ENCODE measurements at regions not wholly inside any gene's neighbourhood (a gene's known extent, or its start where the extent isn't known, plus 50 kb on each side); places are given as distances from the start of the nearest gene placed in this dataset.

- no peaks in the 10 kb centered on the region for H3K79me2 ChIP-seq (ENCODE audit: control insufficient read depth, insufficient read depth, low read length)
- no peak for TF ChIP-seq EZH2 (IDR thresholded peaks at IDR 0.05; ENCODE audit: low read length)
- TF ChIP-seq, protein P1, sequence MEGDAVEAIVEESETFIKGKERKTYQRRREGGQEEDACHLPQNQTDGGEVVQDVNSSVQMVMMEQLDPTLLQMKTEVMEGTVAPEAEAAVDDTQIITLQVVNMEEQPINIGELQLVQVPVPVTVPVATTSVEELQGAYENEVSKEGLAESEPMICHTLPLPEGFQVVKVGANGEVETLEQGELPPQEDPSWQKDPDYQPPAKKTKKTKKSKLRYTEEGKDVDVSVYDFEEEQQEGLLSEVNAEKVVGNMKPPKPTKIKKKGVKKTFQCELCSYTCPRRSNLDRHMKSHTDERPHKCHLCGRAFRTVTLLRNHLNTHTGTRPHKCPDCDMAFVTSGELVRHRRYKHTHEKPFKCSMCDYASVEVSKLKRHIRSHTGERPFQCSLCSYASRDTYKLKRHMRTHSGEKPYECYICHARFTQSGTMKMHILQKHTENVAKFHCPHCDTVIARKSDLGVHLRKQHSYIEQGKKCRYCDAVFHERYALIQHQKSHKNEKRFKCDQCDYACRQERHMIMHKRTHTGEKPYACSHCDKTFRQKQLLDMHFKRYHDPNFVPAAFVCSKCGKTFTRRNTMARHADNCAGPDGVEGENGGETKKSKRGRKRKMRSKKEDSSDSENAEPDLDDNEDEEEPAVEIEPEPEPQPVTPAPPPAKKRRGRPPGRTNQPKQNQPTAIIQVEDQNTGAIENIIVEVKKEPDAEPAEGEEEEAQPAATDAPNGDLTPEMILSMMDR (optimal IDR thresholded peaks at IDR 0.05 in 1 of 3, IDR thresholded peaks at IDR 0.05 in 1 of 3, conservative IDR thresholded peaks at IDR 0.05 in 1 of 3; ENCODE audit: extremely low read depth in 1 of 3, insufficient read depth in 2 of 3, low read length in 3 of 3), result no peak
- no peak overlapping the region for H3K4me2 ChIP-seq (ENCODE audit: control insufficient read depth, extremely low read depth, insufficient read depth, low read depth, low read length)
- H3K9ac ChIP-seq (ENCODE audit: control insufficient read depth, extremely low read depth, insufficient read depth, low read length), result no peak overlapping the region
- H3K9me3 ChIP-seq (ENCODE audit: control insufficient read depth, low read depth, low read length), result no peaks in the 10 kb centered on the region
- no peaks in the 10 kb centered on the region for H4K20me1 ChIP-seq (ENCODE audit: control insufficient read depth, extremely low read depth, insufficient read depth, low read length)
- H3K27ac ChIP-seq (ENCODE audit: control insufficient read depth, insufficient read depth, low read length), result no peak overlapping the region
- no peaks in the 10 kb centered on the region for H3K36me3 ChIP-seq (ENCODE audit: control insufficient read depth in 2 of 2, extremely low read depth in 1 of 2, insufficient read depth in 2 of 2, low read length in 2 of 2)
- H2AFZ ChIP-seq (ENCODE audit: control insufficient read depth, low read length), result no peak overlapping the region
- H3K4me3 ChIP-seq (ENCODE audit: control insufficient read depth in 2 of 3, extremely low read depth in 1 of 3, insufficient read depth in 2 of 3, low read depth in 1 of 3, low read length in 3 of 3), result no peak overlapping the region
- dilution Hi-C loops (cut with MboI; ENCODE audit: extremely low pct_ligation_motif_present, low sequenced_read_pairs), result no loop called here
- H3K9me1 ChIP-seq (ENCODE audit: control insufficient read depth, extremely low read depth, insufficient read depth, low read length), result no peaks in the 10 kb centered on the region
- no peaks in the 10 kb centered on the region for H3K4me1 ChIP-seq (ENCODE audit: control insufficient read depth, extremely low read depth, insufficient read depth, low read length)
- H3K27me3 ChIP-seq (ENCODE audit: control insufficient read depth, extremely low read depth, insufficient read depth, low read length), result no peaks in the 10 kb centered on the region
- FAIRE-seq (no peak), DNase-seq (ENCODE audit: low read depth, low spot score) (no peak)
These were observed 225.6 kb downstream of the CMPK2 start for GRCh38 chr2:6639929-6640620.

- Histone ChIP-seq H3K9me3 (ENCODE audit: control insufficient read depth, low read depth, low read length) (no peaks in the 10 kb centered on the region), H3K4me2 (ENCODE audit: control insufficient read depth, extremely low read depth, insufficient read depth, low read depth, low read length) (no peak overlapping the region), H3K4me1 (ENCODE audit: control insufficient read depth, extremely low read depth, insufficient read depth, low read length) (no peaks in the 10 kb centered on the region), H4K20me1 (ENCODE audit: control insufficient read depth, extremely low read depth, insufficient read depth, low read length) (no peaks in the 10 kb centered on the region), H3K9me1 (ENCODE audit: control insufficient read depth, extremely low read depth, insufficient read depth, low read length) (no peaks in the 10 kb centered on the region), H3K79me2 (ENCODE audit: control insufficient read depth, insufficient read depth, low read length) (no peaks in the 10 kb centered on the region), H3K27ac (ENCODE audit: control insufficient read depth, insufficient read depth, low read length) (no peak overlapping the region), H3K36me3 (ENCODE audit: control insufficient read depth in 2 of 2, extremely low read depth in 1 of 2, insufficient read depth in 2 of 2, low read length in 2 of 2) (no peaks in the 10 kb centered on the region), H3K27me3 (ENCODE audit: control insufficient read depth, extremely low read depth, insufficient read depth, low read length) (no peaks in the 10 kb centered on the region), H3K4me3 (ENCODE audit: control insufficient read depth in 2 of 3, extremely low read depth in 1 of 3, insufficient read depth in 2 of 3, low read depth in 1 of 3, low read length in 3 of 3) (no peak overlapping the region), H3K9ac (ENCODE audit: control insufficient read depth, extremely low read depth, insufficient read depth, low read length) (no peak overlapping the region), H2AFZ (ENCODE audit: control insufficient read depth, low read length) (no peak overlapping the region)
- DNase-seq (ENCODE audit: low read depth, low spot score), result no peak
- dilution Hi-C loops (cut with MboI; ENCODE audit: extremely low pct_ligation_motif_present, low sequenced_read_pairs), result no loop called here
- TF ChIP-seq, protein P1 (optimal IDR thresholded peaks at IDR 0.05 in 1 of 3, IDR thresholded peaks at IDR 0.05 in 1 of 3, conservative IDR thresholded peaks at IDR 0.05 in 1 of 3; ENCODE audit: extremely low read depth in 1 of 3, insufficient read depth in 2 of 3, low read length in 3 of 3), result no peak
- TF ChIP-seq EZH2 (IDR thresholded peaks at IDR 0.05; ENCODE audit: low read length), result no peak
- FAIRE-seq, result no peak
These were observed 225.1 kb downstream of the CMPK2 start for GRCh38 chr2:6640621-6641015.
